Loucy (cell line): ENCODE measurements at regions not wholly inside any gene's neighbourhood (a gene's known extent, or its start where the extent isn't known, plus 50 kb on each side); places are given as distances from the start of the nearest gene placed in this dataset.

Experiments used
- EZH2phosphoT487 ChIP-seq: fragments of 200-600 bp; IDR thresholded peaks from 2 replicates; pipeline ENCODE4 v1.6.1; 2018; ENCODE audit warnings: antibody characterized with exemption, mild to moderate bottlenecking, moderate library complexity, borderline replicate concordance
- TF ChIP-seq, protein P1 (sequence below): fragments of 200-600 bp; sonication (generic); conservative IDR thresholded peaks from 2 replicates; pipeline ENCODE4 v1.5.1; 2014; ENCODE audit warnings: mild to moderate bottlenecking, antibody characterized with exemption, low read length

DNA sequence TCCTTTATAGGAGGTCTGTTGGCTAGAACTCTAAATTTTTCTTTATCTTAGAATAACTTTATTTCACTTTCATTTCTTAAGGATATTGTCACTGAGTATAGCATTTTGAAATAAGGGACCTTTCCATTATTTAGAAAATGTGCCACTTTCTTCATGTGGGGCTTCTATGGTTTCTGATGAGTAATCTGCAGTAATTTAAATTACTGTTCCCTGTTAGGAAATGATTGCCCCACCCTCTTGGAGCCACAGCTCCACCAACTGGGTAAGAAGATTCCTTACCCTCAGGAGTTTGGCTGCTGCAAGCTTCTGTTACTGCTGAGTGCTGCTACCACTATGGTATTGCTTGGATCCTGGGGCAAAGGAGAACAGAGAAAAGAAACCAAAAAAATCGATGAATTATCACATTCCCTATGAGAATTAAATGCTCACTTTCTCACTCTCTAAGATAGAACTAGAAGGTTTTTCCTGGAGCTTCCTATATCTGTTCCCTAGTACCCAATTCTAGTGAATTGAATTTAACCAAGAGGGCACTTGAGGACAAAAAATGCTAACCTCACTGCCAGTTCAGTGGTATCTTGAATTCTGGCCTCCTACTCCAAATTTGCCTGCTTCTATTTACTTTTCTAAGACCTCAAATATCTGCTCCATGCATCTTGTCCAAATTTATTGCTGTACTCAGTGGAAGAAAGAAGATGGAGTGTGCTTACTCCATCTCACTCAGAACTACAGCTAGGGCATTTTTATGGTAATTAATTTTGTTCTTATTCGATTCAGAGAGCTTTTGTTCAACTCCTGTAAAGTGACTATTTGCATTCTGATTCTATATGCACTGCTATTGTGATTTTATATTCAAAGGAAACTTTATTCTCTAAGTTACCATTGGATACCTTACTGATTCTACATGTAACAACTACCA lies 2111.3 kb downstream of the MAT2B start:
- TF ChIP-seq, protein P1, sequence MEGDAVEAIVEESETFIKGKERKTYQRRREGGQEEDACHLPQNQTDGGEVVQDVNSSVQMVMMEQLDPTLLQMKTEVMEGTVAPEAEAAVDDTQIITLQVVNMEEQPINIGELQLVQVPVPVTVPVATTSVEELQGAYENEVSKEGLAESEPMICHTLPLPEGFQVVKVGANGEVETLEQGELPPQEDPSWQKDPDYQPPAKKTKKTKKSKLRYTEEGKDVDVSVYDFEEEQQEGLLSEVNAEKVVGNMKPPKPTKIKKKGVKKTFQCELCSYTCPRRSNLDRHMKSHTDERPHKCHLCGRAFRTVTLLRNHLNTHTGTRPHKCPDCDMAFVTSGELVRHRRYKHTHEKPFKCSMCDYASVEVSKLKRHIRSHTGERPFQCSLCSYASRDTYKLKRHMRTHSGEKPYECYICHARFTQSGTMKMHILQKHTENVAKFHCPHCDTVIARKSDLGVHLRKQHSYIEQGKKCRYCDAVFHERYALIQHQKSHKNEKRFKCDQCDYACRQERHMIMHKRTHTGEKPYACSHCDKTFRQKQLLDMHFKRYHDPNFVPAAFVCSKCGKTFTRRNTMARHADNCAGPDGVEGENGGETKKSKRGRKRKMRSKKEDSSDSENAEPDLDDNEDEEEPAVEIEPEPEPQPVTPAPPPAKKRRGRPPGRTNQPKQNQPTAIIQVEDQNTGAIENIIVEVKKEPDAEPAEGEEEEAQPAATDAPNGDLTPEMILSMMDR, result peak; percentile 20; the same call in 1 of the 2 replicates
- no peak for TF ChIP-seq EZH2phosphoT487
